PC-3 (cell line): ENCODE measurements at regions not wholly inside any gene's neighbourhood (a gene's known extent, or its start where the extent isn't known, plus 50 kb on each side); places are given as distances from the start of the nearest gene placed in this dataset.

Experiments used
- ATAC-seq: fragments of 200-7000 bp; cut with Tn5 transposase; 2 replicates; pipeline ENCODE4 v1.9.1; 2020; ENCODE audit warnings: mild to moderate bottlenecking, moderate library complexity
- BruUV-seq: library from RNA; stranded (reverse); fragments of 400-500 nt; replicated peaks from 2 replicates; lab custom pipeline; 2021; lab: Mats Ljungman, UMichigan
- CTCF ChIA-PET: fragments of 300-600 bp; sonication (Branson Sonifier 250); formaldehyde crosslinking; loops from one replicate; lab custom pipeline; 2022; ENCODE audit warnings: antibody characterized with exemption; lab: Charles Lee
- POLR2A ChIA-PET: fragments of 300-600 bp; sonication (Branson Sonifier 250); formaldehyde crosslinking; loops from one replicate; lab custom pipeline; 2022; ENCODE audit warnings: antibody characterized with exemption; ENCODE audit not compliant: unreplicated experiment; lab: Charles Lee
- DNase-seq: peaks from one replicate; pipeline ENCODE4 v3.0.0-alpha.2; 2015
- H2AFZ ChIP-seq: fragments of 300-600 bp; sonication (generic); 2 replicates; pipeline ENCODE4 v1.6.0; 2016; ENCODE audit warnings: antibody characterized with exemption, low read length
- H3F3A ChIP-seq: fragments of 300-600 bp; sonication (generic); one replicate; pipeline ENCODE4 v1.6.0; 2017; ENCODE audit warnings: antibody characterized with exemption, low read length, control low read depth, mild to moderate bottlenecking; ENCODE audit not compliant: unreplicated experiment
- H3K27ac ChIP-seq: fragments of 300-600 bp; sonication (generic); 2 replicates; pipeline ENCODE4 v1.5.1; 2016; ENCODE audit warnings: mild to moderate bottlenecking, low read length
- H3K27me3 ChIP-seq: fragments of 300-600 bp; sonication (generic); 2 replicates; pipeline ENCODE4 v1.6.1; 2016; ENCODE audit warnings: low read length, mixed read lengths
- H3K36me3 ChIP-seq: fragments of 300-600 bp; sonication (generic); 2 replicates; pipeline ENCODE4 v1.6.1; 2016; ENCODE audit warnings: low read depth, mixed run types, low read length, mixed read lengths
- H3K4me1 ChIP-seq: fragments of 300-600 bp; sonication (generic); 2 replicates; pipeline ENCODE4 v1.5.1; 2016; ENCODE audit warnings: low read length; ENCODE audit not compliant: insufficient read depth
- H3K4me2 ChIP-seq: fragments of 300-600 bp; sonication (generic); 2 replicates; pipeline ENCODE4 v1.6.0; 2016; ENCODE audit warnings: low read length
- H3K4me3 ChIP-seq: fragments of 300-600 bp; sonication (generic); 2 replicates; pipeline ENCODE4 v1.5.1; 2016; ENCODE audit warnings: mild to moderate bottlenecking, low read length, mixed read lengths
- H3K79me2 ChIP-seq: fragments of 300-600 bp; sonication (generic); 2 replicates; pipeline ENCODE4 v1.6.1; 2017; ENCODE audit warnings: low read length, mixed read lengths
- H3K9ac ChIP-seq: fragments of 300-600 bp; sonication (generic); 2 replicates; pipeline ENCODE4 v1.6.0; 2016; ENCODE audit warnings: mild to moderate bottlenecking, low read length
- H3K9me2 ChIP-seq: fragments of 300-600 bp; sonication (generic); replicated peaks from 2 replicates; pipeline ENCODE4 v1.6.1; 2016; ENCODE audit warnings: mixed run types, low read length, mixed read lengths
- H3K9me3 ChIP-seq: fragments of 300-600 bp; sonication (generic); 2 replicates; pipeline ENCODE4 v1.6.1; 2016; ENCODE audit warnings: low read length, mixed read lengths
- H4K20me1 ChIP-seq: fragments of 300-600 bp; sonication (generic); 2 replicates; pipeline ENCODE4 v1.6.1; 2016; ENCODE audit warnings: low read length, mixed read lengths
- EZH2 ChIP-seq: fragments of 300-600 bp; sonication (generic); IDR thresholded peaks from one replicate; pipeline ENCODE4 v1.6.1; 2017; ENCODE audit warnings: antibody characterized with exemption, mild to moderate bottlenecking, low read length; ENCODE audit not compliant: unreplicated experiment
- EZH2phosphoT487 ChIP-seq: fragments of 300-600 bp; sonication (generic); IDR thresholded peaks from 2 replicates; pipeline ENCODE4 v1.6.1; 2018; ENCODE audit warnings: mild to moderate bottlenecking, antibody characterized with exemption, low read length, borderline replicate concordance
- intact Hi-C: fragments of 100-400 bp; cut with micrococcal nuclease; formaldehyde crosslinking; loops from 2 replicates; pipeline ENCODE4 v1.9.0; 2023
- TF ChIP-seq, protein P1 (sequence below): fragments of 300-600 bp; sonication (generic); conservative IDR thresholded peaks from 2 replicates; pipeline ENCODE4 v1.5.1; 2017; ENCODE audit warnings: antibody characterized with exemption, low read depth, mild to moderate bottlenecking, low read length

DNA sequence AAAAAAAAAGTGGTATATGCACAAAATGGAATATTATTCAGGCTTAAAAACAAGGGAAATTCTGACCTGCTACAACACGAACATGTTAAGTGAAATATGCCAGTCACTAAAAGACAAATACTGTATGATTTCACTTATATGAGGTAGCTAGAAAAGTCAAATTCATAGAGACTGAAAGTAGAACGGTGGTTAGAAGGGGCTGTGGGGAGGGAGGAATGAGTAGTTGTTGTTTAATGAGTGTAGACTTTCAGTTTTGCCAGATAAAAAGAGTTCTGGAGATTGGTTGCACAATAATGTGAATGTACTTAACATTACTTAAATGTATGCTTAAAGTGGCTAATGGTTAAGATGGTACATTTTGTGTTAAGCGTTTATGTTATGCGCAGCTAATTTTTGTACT, 79.5 kb upstream of the IL12B start:
- DNase-seq = no peak
- ChIA-PET CTCF (no interaction called here), POLR2A (no interaction called here)
- Histone ChIP-seq H3K27ac (no peak overlapping the region), H2AFZ (no peak overlapping the region), H3K27me3 (no peaks in the 10 kb centered on the region), H3F3A (no peaks in the 10 kb centered on the region), H3K4me2 (no peak overlapping the region), H3K79me2 (no peaks in the 10 kb centered on the region), H3K9me3 (no peaks in the 10 kb centered on the region), H3K9ac (no peak overlapping the region), H3K4me3 (no peak overlapping the region), H4K20me1 (no peaks in the 10 kb centered on the region), H3K36me3 (no peaks in the 10 kb centered on the region), H3K4me1 (no peaks in the 10 kb centered on the region), H3K9me2 (no peaks in the 10 kb centered on the region)
- TF ChIP-seq EZH2 = no peak
- TF ChIP-seq, protein P1, sequence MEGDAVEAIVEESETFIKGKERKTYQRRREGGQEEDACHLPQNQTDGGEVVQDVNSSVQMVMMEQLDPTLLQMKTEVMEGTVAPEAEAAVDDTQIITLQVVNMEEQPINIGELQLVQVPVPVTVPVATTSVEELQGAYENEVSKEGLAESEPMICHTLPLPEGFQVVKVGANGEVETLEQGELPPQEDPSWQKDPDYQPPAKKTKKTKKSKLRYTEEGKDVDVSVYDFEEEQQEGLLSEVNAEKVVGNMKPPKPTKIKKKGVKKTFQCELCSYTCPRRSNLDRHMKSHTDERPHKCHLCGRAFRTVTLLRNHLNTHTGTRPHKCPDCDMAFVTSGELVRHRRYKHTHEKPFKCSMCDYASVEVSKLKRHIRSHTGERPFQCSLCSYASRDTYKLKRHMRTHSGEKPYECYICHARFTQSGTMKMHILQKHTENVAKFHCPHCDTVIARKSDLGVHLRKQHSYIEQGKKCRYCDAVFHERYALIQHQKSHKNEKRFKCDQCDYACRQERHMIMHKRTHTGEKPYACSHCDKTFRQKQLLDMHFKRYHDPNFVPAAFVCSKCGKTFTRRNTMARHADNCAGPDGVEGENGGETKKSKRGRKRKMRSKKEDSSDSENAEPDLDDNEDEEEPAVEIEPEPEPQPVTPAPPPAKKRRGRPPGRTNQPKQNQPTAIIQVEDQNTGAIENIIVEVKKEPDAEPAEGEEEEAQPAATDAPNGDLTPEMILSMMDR = no peak
- TF ChIP-seq EZH2phosphoT487 = no peak
- no TSS peak for BruUV-seq
- intact Hi-C loops = no loop called here
- ATAC-seq = no peak

DNA sequence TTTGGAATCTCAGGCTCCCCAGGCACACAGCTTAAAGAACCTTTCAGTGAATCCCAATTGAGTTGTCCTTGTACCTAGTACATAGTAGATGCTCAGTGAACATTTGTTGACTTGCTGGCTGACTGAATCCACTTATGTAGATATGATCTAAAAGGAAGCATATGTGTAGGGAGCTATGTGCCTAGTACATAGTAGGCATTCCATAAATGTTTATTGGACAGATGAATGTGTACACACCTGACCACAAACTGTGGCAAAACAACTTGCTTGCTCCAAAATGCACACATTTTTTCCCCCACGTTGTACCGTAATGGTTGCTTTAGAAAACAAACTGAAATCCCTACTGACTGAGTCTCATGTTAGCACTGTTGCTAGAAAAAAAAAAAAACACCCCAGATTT, 80.2 kb upstream of the IL12B start:
- CTCF ChIA-PET = no interaction called here
- Histone ChIP-seq H3K4me2 (no peak overlapping the region), H3F3A (no peaks in the 10 kb centered on the region), H2AFZ (no peak overlapping the region), H3K4me3 (no peak overlapping the region), H3K36me3 (no peaks in the 10 kb centered on the region), H3K27ac (no peak overlapping the region), H3K9me2 (no peaks in the 10 kb centered on the region), H3K4me1 (no peaks in the 10 kb centered on the region), H3K9me3 (no peaks in the 10 kb centered on the region), H4K20me1 (no peaks in the 10 kb centered on the region), H3K27me3 (no peaks in the 10 kb centered on the region), H3K9ac (no peak overlapping the region), H3K79me2 (no peaks in the 10 kb centered on the region)
- no peak for ATAC-seq
- POLR2A ChIA-PET = no interaction called here
- no TSS peak for BruUV-seq
- intact Hi-C loops = no loop called here
- TF ChIP-seq EZH2phosphoT487 (no peak), EZH2 (no peak)
- TF ChIP-seq, protein P1 = no peak
- DNase-seq = peak; percentile 21

DNA sequence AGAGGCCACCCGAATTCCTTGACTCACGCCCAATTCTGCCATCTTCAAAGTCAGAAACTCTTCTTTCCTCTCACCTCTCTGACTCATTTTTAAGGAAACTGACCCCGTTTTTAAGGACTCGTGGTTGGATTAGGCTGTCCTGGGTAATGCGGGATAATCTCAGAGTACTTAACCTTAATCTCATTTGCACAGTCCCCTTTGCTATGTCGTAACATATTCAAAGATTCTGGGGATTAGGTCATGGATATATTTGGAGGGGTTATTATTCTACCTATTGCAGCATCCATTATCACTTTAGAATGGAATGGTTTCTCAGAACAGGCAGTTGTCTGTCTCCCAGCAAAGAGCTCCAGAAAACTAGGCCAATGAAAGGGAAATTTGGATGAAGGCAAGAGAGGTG, 80.8 kb upstream of the IL12B start:
- Histone ChIP-seq H3K9me3 (no peaks in the 10 kb centered on the region), H3K9ac (no peak overlapping the region), H3K9me2 (no peaks in the 10 kb centered on the region), H3K36me3 (no peaks in the 10 kb centered on the region), H3F3A (no peaks in the 10 kb centered on the region), H3K27ac (no peak overlapping the region), H3K4me2 (no peak overlapping the region), H2AFZ (no peak overlapping the region), H3K4me1 (no peaks in the 10 kb centered on the region), H3K79me2 (no peaks in the 10 kb centered on the region), H3K4me3 (no peak overlapping the region), H3K27me3 (no peaks in the 10 kb centered on the region), H4K20me1 (no peaks in the 10 kb centered on the region)
- ChIA-PET CTCF (no interaction called here), POLR2A (no interaction called here)
- DNase-seq = no peak
- intact Hi-C loops = no loop called here
- no TSS peak for BruUV-seq
- TF ChIP-seq EZH2 (no peak), EZH2phosphoT487 (no peak)
- ATAC-seq = no peak
